Muscle of leg (tissue), 3 donors: ENCODE measurements at regions not wholly inside any gene's neighbourhood (a gene's known extent, or its start where the extent isn't known, plus 50 kb on each side); places are given as distances from the start of the nearest gene placed in this dataset.

Experiments
- DNase-seq: peaks from one replicate; pipeline ENCODE4 v3.0.0; 2013
- H3K27ac ChIP-seq: one replicate; pipeline ENCODE4 v1.5.1; 2013; ENCODE audit warnings: mild to moderate bottlenecking, low read length, control low read depth
- H3K27me3 ChIP-seq: one replicate; pipeline ENCODE4 v1.6.1; 2013; ENCODE audit warnings: low read length; ENCODE audit not compliant: control insufficient read depth, insufficient read depth
- H3K36me3 ChIP-seq: one replicate; pipeline ENCODE4 v1.6.1; 2013; ENCODE audit warnings: low read length; ENCODE audit not compliant: control insufficient read depth, insufficient read depth
- H3K4me1 ChIP-seq: one replicate; pipeline ENCODE4 v1.6.1; 2013; ENCODE audit warnings: low read length; ENCODE audit not compliant: control insufficient read depth, insufficient read depth
- H3K4me3 ChIP-seq: one replicate; pipeline ENCODE4 v1.5.1; 2013; ENCODE audit warnings: low read length, control low read depth
- H3K9me3 ChIP-seq: replicated peaks from 2 replicates; pipeline ENCODE4 v1.6.1; 2013; ENCODE audit warnings: low read depth, low read length; ENCODE audit not compliant: control insufficient read depth
- WGBS: methylation state at CpG from one replicate; pipeline ENCODE4 v1.1.5; 2013; ENCODE audit warnings: missing lambda C conversion rate; ENCODE audit not compliant: insufficient coverage; 5-methylcytosine and 5-hydroxymethylcytosine counted together

- DNase-seq = no peak
- Histone ChIP-seq H3K4me1 (no peaks in the 10 kb centered on the region), H3K9me3 (no peaks in the 10 kb centered on the region), H3K4me3 (no peak overlapping the region), H3K27ac (no peak overlapping the region), H3K27me3 (no peaks in the 10 kb centered on the region), H3K36me3 (no peaks in the 10 kb centered on the region)
- 77% methylated on average over 14 of the region's 20 CpGs for WGBS
Observed at GRCh38 chr11:23961503-23962338, 535.1 kb upstream of the LUZP2 start.

- DNase-seq = no peak
- no peaks in the 10 kb centered on the region for H3K27me3 ChIP-seq
- H3K9me3 ChIP-seq = no peaks in the 10 kb centered on the region
- H3K36me3 ChIP-seq = no peaks in the 10 kb centered on the region
- no peak overlapping the region for H3K4me3 ChIP-seq
- no CpG with 5 or more reads among the region's 2 CpGs for WGBS
- H3K27ac ChIP-seq = no peak overlapping the region
- no peaks in the 10 kb centered on the region for H3K4me1 ChIP-seq
Observed at GRCh38 chr11:23973244-23973643, 523.6 kb upstream of the LUZP2 start.

GRCh38 chr11:23974051-23974450 is 522.8 kb upstream of the LUZP2 start:
- Histone ChIP-seq H3K27me3 (no peaks in the 10 kb centered on the region), H3K4me1 (no peaks in the 10 kb centered on the region), H3K27ac (no peak overlapping the region), H3K4me3 (no peak overlapping the region), H3K36me3 (no peaks in the 10 kb centered on the region), H3K9me3 (no peaks in the 10 kb centered on the region)
- WGBS = no CpG with 5 or more reads among the region's 3 CpGs
- DNase-seq = no peak

- H3K4me3 ChIP-seq = no peak overlapping the region
- no peaks in the 10 kb centered on the region for H3K36me3 ChIP-seq
- no peak for DNase-seq
Observed at GRCh38 chr11:23974601-23975000, 522.3 kb upstream of the LUZP2 start.

GRCh38 chr11:23976426-23976825 is 520.4 kb upstream of the LUZP2 start:
- Histone ChIP-seq H3K27me3 (no peaks in the 10 kb centered on the region), H3K4me3 (no peak overlapping the region), H3K27ac (no peak overlapping the region), H3K9me3 (no peaks in the 10 kb centered on the region), H3K4me1 (no peaks in the 10 kb centered on the region), H3K36me3 (no peaks in the 10 kb centered on the region)
- no peak for DNase-seq
- WGBS = 40% methylated on average over 1 of the region's 1 CpG

More at GRCh38 chr11:23974601-23975000, 522.3 kb upstream of the LUZP2 start:
- H3K9me3 ChIP-seq = no peaks in the 10 kb centered on the region
- no peak overlapping the region for H3K27ac ChIP-seq
- no peaks in the 10 kb centered on the region for H3K27me3 ChIP-seq
- H3K4me1 ChIP-seq = no peaks in the 10 kb centered on the region

GRCh38 chr11:23976841-23977271 is 520.0 kb upstream of the LUZP2 start:
- H3K27me3 ChIP-seq = no peaks in the 10 kb centered on the region
- H3K9me3 ChIP-seq = no peaks in the 10 kb centered on the region
- DNase-seq = peak; percentile 30
- no peaks in the 10 kb centered on the region for H3K4me1 ChIP-seq
- H3K36me3 ChIP-seq = no peaks in the 10 kb centered on the region
- H3K27ac ChIP-seq = no peak overlapping the region
- H3K4me3 ChIP-seq = no peak overlapping the region

GRCh38 chr11:23988381-23989006 is 508.4 kb upstream of the LUZP2 start:
- DNase-seq = peak; percentile 7
- Histone ChIP-seq H3K4me1 (no peaks in the 10 kb centered on the region), H3K36me3 (no peaks in the 10 kb centered on the region), H3K27me3 (no peaks in the 10 kb centered on the region), H3K9me3 (no peaks in the 10 kb centered on the region), H3K4me3 (no peak overlapping the region), H3K27ac (no peak overlapping the region)
- WGBS = no CpG with 5 or more reads among the region's 1 CpG

GRCh38 chr11:23990346-23991164 is 506.3 kb upstream of the LUZP2 start:
- H3K27ac ChIP-seq = no peak overlapping the region
- no CpG with 5 or more reads among the region's 2 CpGs for WGBS
- H3K36me3 ChIP-seq = no peaks in the 10 kb centered on the region
- no peak overlapping the region for H3K4me3 ChIP-seq
- DNase-seq = no peak
- no peaks in the 10 kb centered on the region for H3K9me3 ChIP-seq
- no peaks in the 10 kb centered on the region for H3K4me1 ChIP-seq
- H3K27me3 ChIP-seq = no peaks in the 10 kb centered on the region

GRCh38 chr11:23991165-23991539 is 505.7 kb upstream of the LUZP2 start:
- DNase-seq = peak; percentile 77
- WGBS = 33% methylated on average over 2 of the region's 2 CpGs
- Histone ChIP-seq H3K27ac (peak overlapping the region; percentile 26), H3K4me1 (no peaks in the 10 kb centered on the region), H3K4me3 (no peak overlapping the region), H3K9me3 (no peaks in the 10 kb centered on the region), H3K36me3 (no peaks in the 10 kb centered on the region), H3K27me3 (no peaks in the 10 kb centered on the region)

- H3K36me3 ChIP-seq = no peaks in the 10 kb centered on the region
- DNase-seq = no peak
- H3K27me3 ChIP-seq = no peaks in the 10 kb centered on the region
- H3K9me3 ChIP-seq = peaks cover 5% of the 10 kb centered on the region
- no peak overlapping the region for H3K4me3 ChIP-seq
- H3K27ac ChIP-seq = no peak overlapping the region
- no peaks in the 10 kb centered on the region for H3K4me1 ChIP-seq
Observed at GRCh38 chr11:23995891-23996290, 501.0 kb upstream of the LUZP2 start.
